UCSD-AML1 (cell line): ENCODE measurements at regions not wholly inside any gene's neighbourhood (a gene's known extent, or its start where the extent isn't known, plus 50 kb on each side); places are given as distances from the start of the nearest gene placed in this dataset.

Experiments
- DNase-seq: peaks from one replicate; lab custom pipeline; 2025; ENCODE audit not compliant: unreplicated experiment; lab: John Stamatoyannopoulos, UW

- DNase-seq = no peak
Measured at GRCh38 chr10:78548369-78548768, 514.7 kb downstream of the RPS24 start.

- DNase-seq = no peak
Measured at GRCh38 chr10:78549140-78549935, 515.7 kb downstream of the RPS24 start.

DNA sequence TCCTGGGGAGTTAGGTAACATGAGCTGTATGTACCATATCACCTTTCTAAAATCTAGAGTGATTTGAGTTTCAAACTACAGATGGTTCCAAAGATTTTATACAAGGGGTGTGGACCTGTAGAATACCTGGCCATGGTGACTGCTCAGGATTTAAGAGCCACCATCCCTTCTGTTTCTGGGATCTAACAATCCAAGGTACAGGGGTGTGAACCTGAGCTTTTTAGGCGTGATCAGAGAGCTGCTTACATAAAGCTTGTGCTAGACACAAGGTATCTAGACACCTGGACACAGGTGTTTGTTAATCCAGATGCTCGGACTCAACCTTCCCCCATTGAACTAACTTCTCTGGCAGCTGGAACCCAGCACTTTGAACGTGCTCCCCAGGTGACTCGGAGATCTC, 516.4 kb downstream of the RPS24 start:
- DNase-seq = no peak

DNA sequence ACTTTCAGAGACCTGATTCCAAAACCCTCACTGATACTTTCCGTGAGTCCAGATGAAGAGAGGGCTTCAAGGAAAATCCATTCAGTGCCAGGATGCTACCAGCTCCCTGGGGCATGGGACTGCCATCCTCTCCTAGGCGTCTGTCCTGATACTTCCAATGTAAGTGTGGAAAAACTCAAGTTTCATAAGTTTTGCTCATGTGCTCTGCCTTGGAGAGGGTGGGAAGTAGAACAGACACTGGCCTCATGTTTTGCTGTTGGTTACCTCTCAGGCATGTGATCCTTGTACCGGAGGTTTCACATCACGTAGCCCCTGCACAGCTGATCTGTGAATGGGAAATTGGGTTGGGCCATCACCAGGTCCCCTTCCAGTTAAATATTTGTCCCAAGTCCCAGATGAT, 517.1 kb downstream of the RPS24 start:
- DNase-seq = no peak

DNA sequence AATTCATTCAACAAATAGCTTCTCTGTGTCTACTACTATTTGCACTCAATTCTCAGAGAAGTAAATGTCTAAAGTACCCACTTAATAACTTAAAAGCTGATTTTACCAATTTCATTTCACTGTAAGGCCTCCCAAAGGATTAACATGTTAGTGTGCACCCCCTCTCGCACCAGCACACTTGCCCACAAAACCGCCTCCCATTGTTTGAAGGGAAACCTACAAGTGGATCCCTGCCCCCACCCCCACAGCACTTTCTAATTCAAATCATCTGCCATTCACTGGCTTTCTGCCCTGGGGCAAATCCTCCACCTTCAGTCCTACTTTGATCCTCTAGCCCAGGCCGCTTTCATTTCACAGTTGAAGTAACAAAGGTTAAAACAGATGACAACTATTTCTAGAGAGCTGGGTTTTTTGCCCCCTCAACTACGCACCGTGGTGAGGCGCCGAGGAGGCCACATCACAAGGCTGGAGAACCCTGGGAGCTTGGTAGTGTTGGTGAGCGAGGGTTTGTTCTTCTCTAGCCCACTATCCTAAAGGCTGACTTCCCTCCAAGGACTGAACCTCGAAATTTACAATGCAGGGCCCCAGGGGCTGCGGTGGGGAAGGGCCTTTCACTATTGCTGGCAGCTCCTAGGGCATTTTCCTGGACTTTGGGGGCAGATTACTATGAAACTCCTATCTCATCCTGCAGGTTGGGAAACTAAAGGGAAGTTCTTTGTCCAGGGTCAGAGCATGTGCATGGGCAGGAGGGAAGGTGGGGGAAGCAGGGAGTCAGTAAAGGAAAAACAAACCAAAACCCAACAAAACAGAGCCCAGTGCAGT, 517.4 kb upstream of the ZMIZ1 start:
- DNase-seq = no peak

GRCh38 chr10:78552261-78552811, 516.4 kb upstream of the ZMIZ1 start:
- no peak for DNase-seq

GRCh38 chr10:78553792-78554191, 515.0 kb upstream of the ZMIZ1 start:
- no peak for DNase-seq

- DNase-seq = no peak
Measured at GRCh38 chr10:78555128-78555527, 513.6 kb upstream of the ZMIZ1 start.

DNA sequence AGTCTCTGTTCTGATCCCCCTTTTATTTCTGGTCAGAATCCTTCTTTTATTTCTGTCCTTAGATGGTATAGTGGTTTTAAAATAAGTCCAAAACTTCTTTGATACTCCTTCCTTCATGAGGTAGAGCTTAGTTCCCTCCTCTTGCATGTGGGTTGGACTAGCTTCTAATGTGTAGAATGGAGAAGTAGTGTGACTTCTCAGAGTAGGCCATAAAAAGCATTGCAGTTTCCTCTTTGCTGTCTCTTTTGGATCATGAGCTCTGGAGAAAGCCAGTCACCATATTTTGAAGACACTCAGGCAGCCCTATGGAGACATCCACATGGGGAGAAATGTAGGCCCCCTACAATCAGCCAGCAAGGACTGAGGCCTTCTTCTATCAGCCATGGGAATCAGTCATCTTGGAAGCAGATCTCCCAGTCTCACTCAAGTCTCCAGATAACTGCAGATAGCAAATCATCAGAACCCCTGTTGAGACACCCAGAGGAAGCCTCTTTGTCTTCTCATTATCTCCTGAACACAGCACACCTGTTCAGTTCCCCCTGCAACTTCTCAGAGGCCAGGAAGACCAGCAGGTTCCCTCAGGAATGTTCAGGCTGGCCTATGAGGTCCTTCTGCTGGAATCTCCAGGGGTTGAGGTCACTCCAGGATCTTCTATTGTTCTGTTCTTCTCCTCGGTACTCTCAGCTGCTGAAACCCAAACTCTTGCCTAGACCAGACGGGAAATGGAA, 511.9 kb upstream of the ZMIZ1 start:
- no peak for DNase-seq

GRCh38 chr10:78557433-78557925, 511.3 kb upstream of the ZMIZ1 start:
- no peak for DNase-seq

DNA sequence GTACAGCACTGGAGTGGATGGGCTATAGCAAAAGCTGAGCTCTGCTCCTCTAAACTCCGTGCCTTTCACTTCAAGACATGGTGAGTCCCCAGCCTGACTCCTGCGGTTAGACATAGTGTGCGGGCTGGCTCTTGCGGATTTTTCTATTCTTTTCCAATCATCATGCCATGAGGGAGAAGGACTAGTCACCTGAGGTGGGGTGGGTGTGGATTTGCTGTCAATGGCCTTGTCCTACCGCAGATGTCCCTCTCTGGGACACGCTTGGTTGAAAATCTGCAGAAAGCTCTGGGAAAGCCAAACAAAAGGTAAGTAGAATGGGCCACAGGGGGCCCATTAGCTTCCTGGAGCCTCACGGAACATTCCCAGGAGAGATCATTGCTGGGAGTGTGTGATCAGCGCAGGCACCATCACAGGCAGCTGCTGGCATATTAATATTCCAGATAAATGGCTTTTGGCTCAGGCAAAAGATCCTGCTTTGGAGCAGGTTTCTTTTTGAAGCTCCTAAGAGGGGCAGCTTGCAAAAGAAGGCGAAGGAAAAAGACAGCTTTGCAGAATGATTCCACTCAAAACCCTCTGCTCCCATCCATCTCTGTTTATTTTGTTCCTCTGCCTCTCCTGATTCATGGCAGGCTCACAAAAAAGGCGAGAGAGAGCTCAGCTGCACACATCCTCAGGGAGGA, 509.0 kb upstream of the ZMIZ1 start:
- DNase-seq = no peak

GRCh38 chr10:78560341-78560688, 508.5 kb upstream of the ZMIZ1 start:
- no peak for DNase-seq

GRCh38 chr10:78563314-78563713, 505.5 kb upstream of the ZMIZ1 start:
- no peak for DNase-seq

DNA sequence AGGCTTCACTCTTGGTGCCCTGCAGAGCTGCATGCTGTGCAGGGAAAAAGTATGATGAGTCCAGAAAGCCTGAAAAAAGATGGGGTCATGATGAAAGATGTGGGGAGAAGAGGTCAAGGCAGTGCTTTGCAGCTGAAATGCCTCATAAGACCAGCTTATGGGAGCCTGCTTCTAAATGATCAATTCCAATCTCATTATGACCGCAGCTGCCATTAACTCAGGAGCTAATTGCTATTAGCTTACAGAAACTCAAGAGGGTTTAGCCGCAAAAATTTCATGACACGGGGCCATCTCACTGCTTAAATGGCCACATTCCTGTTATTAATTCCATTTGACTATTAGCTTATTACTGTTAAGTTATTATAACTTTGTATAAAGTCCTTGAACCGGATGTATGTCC, 502.9 kb upstream of the ZMIZ1 start:
- no peak for DNase-seq

- no peak for DNase-seq
Measured at GRCh38 chr10:78566284-78567111, 502.3 kb upstream of the ZMIZ1 start.

DNA sequence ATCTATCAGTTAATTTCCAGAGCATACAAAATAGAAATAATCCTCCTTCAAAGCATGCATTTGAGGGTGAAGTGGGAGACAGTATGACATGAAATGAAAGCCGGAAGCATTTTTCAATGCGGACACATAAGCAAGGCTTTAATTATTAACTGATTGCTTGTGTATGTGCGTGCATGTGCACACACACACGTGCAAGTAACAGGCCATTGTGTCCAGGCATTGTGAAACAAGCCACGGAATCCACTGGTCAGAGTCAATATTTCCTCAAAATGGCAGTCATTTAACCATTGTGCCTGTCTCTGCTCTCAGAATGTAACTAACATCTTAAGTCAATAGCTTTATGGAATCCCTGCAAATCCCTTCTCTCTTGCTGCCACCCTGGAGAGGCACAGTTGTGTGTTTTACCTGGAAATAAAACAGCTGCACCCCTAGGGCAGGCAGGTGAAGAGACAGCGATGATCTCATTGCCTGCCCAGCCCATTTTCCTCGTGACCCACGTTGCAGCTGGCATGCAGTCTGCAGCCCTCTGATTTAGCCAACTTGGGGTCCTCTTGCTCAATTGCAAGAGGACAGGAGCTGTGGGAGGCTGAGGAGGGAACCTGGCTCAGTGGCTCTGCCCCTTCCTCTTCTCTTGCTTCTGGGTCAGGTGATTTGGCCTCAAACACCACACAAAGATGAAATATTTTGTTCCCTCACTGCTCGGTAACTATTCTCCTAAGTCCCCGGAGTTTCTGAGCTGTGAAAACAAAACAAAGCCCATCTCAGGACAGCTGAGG, 500.9 kb upstream of the ZMIZ1 start:
- no peak for DNase-seq

DNA sequence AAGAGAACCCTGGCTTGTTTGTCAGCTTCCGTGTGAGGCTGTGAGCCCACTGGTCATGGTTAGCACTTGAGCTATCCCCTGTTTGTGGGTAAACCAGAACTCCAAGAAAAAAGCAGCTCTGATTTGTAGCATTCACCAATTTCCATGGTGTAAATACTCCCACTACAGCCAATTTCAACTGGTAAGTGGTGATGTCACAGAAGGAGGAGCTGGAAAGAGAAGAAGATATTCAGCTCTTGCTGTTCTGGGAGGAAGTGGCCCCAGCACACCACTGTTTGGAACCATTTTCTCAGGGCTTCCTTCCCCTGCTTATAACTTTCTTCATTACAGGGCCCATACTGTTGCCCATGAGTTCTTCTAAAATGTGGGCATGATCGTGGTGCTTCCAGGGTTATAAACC, 500.1 kb upstream of the ZMIZ1 start:
- DNase-seq = no peak

GRCh38 chr10:78570633-78571235, 498.0 kb upstream of the ZMIZ1 start:
- no peak for DNase-seq

DNA sequence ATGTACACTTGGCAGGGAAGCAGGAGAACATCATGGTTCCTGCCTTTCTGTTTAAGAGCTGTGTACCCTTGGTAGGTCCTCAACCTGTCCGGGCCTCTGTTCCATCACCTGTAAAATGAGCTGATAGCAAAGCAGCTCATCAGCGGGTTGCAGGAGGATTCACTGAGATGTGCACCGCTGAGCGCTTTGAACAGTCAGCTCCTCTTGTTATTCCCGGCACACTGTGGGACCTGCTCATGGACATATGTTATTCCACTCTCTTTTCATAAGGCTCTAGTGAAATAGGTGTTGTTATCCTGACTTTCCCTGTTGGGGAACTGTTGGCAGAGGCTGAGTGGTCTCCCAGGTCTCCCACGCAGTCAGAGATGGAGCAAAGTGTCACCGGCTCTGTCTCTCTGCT, 497.5 kb upstream of the ZMIZ1 start:
- DNase-seq = no peak
